Epidermal melanocyte (primary cell): ENCODE measurements at regions not wholly inside any gene's neighbourhood (a gene's known extent, or its start where the extent isn't known, plus 50 kb on each side); places are given as distances from the start of the nearest gene placed in this dataset.
"Not testable (repeated sequence)": the region's sequence is repeated elsewhere in the genome, so short reads cannot be mapped to it uniquely, and the experiment has no call there.

Experiments used
- DNase-seq: peaks from one replicate; pipeline ENCODE4 v3.0.0; 2011; ENCODE audit warnings: low spot score; ENCODE audit not compliant: insufficient read length

DNA sequence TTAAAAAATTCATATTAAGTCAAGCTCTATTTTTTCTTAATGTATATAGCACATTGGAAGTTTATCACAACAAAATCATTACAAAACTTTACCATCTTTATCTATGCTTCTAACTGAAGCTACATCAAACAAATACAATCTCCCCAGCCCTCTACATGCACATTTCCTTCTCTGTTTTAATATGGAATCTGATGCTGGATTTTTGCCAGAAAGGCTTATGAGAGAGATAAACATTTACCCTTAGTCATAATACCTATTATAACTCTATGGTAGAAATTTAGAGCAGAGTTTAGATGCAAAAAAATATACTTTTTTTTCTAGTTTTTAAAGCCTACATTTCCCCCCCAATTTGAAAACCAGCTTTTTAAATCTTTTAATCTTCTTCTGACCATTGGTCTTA is 1198.6 kb downstream of the GATA3 start:
- DNase-seq: no peak

DNA sequence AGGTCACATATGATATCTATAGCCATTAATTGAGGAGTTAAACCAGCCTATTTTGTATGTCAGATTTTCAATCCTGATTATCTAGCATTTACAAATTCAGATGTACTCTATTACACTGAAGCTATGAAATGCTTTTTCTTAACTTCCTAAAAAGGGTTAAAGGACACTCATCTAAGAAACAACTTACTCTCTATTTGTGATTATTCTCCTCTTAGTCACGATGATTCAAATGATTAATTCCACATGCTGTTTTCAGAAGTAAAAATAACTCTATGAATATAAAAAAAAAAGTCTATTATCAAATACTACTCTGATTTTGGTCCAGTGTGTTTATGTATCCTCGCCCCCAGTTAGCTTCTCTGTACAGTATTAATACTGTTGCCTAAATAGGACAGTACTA is 1199.9 kb downstream of the GATA3 start:
- DNase-seq: no peak

GRCh38 chr10:9260690-9261089 is 1206.2 kb downstream of the GATA3 start:
- no peak for DNase-seq

DNA sequence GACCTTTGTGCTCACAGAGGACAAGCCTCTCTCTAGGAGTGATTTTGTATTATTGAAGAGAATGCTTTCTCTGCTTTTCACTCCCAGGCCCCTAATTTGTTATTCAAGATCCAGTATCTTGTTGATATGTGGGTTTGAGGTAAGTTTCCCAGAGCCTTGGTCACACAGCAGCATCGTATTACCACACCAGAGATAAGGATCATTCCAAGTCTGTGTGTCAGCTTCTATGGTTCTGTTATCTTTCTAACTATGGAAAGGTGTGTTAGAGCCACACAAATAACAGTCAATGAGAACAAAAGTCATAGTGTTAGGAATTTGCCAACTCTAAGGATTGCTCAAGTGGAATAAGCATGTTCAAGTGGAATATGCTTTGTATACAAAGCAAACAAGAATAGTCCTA is 1208.3 kb downstream of the GATA3 start:
- no peak for DNase-seq

DNA sequence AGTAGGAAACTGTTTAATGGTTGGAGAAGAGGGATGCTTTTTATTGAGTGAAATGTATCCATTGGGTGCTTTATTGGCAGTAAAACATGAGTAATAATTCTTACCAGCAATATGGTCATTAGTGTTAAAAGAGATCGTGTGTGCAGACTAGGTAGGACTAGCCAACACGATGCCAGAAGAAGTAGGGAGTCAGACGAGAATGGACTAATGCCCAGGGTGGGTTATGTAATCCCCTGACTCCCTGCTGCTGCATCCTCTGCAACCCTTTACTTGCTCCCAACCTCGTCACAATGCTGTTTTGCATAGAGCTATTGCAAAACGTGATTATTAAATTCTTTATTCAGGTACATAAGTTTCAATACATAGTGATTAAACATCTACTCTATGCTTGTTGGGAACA is 1213.7 kb downstream of the GATA3 start:
- DNase-seq: no peak

GRCh38 chr10:9273126-9273833 is 1218.8 kb downstream of the GATA3 start:
- DNase-seq: not testable (repeated sequence)

DNA sequence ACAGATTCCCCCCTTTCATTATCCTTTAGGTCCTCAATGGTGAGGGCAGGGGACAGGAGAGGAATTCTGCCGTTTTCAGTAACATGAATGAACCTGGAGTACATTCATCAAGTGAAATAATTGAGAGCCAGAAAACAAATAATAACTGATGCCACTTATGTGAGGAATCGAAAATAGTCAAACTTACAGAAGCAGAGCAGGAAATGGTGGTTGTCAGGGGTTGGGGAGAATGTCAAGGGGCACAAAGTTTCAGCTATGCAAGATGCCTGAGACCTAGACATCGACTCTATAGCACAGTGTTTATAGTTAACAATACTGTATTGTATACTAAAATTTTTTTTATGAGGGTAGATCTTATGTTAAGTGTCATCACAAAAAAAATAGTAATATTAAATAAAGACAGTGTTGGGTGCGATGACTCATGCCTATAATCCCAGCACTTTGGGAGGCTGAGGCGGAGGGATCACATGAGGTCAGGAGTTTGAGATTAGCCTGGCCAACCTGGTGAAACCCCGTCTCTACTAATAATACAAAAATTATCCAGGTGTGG is 1219.8 kb downstream of the GATA3 start:
- no peak for DNase-seq

GRCh38 chr10:9275861-9276260 is 1221.4 kb downstream of the GATA3 start:
- DNase-seq: no peak

DNA sequence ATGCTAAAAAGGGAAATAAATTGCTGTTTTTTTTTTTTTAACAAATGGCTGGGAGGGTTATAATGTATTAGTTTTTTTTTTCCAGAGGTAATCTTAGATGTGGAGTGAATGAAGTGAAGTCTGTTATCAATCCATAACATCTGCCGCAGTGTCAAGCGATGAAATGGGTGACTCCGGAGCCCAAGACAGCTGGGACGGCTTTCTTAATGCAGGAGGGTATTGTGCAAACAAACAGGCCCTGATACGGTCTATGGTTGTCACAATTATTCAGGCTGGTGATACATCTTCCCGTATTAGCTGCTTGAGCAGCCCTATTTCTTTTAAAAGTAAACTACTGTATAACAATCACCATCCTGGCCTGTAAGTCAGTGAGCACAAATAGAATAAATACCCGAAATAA is 1231.2 kb downstream of the GATA3 start:
- no peak for DNase-seq

DNA sequence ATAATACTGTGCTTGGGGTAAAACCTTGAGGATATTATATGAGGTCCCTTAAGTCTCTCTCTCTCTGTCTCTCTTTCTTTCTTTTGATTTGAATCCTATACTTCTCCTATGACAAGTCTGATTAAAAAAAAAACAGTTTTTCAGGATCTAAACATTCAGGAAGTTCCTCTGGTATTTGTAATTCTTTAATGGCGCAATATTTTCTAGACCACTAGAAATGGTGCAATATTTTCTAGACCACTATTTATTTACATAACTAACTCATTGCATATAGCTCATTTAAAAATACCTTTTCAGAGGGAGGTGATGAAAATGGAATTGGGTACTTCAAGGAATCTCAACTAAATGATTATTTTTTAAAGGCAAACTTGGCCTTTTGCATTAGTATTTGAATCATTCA is 1235.3 kb downstream of the GATA3 start:
- DNase-seq: no peak

DNA sequence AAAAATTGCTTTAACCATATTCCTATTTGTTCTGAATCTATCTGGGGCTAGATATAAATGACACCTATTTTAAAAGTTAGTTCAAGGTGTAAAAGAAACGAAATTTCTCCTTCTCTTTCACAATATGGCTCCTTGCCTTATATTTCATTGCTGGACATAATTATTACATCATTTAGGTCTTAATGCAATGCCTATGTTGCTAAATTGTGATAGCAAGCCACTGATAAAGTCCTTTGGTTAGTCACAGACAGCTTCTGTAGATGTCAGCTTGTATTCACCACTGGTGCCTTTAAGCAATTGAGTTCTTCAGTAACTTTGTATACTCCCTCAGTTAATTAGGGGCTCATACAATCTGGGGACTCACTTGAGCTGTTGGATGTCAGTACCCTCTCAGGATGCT is 1236.6 kb downstream of the GATA3 start:
- no peak for DNase-seq

DNA sequence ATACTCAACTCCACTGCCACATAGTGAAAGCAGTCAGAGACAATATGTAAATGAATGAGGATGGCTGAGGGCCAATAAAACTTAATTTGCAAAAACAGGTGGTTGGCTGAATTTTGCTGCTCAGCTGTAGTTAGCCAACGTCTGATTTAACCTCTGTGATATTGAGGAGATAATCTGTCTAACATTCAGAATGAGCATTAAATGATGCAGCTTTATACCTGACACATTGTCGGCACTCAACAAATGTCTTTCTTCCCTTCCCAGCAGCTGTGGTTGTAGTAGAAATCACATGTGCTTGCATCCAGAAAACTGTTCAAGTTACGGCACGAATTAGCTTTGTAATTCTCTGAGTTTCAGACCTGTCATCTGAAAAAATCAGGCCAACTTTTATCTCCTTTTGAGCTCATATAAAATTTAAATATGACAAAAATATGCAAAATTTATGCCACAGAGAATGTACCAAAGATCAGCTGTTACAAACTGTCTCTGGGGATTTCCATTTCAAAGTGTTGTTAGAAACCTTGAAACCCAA is 1239.7 kb downstream of the GATA3 start:
- no peak for DNase-seq

DNA sequence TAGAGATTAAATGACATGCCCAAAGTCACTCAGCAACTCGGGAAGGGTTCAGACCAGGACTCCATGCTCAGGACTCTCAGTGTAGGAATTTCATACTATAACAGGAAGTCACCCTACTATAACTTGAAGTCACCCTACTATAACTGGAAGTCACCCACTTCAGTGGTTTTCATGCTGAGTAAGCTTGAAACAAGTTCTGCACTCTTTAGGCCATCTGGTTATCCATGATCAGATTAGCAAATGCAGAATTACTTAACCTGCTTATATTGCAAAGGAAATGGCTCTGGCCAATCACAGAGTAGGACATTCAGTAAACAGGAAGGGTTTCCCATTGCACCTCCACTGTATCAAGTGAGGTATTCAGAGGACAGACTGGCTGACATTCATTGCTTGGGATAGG is 1240.4 kb downstream of the GATA3 start:
- no peak for DNase-seq

GRCh38 chr10:9296190-9296589 is 1241.7 kb downstream of the GATA3 start:
- no peak for DNase-seq

DNA sequence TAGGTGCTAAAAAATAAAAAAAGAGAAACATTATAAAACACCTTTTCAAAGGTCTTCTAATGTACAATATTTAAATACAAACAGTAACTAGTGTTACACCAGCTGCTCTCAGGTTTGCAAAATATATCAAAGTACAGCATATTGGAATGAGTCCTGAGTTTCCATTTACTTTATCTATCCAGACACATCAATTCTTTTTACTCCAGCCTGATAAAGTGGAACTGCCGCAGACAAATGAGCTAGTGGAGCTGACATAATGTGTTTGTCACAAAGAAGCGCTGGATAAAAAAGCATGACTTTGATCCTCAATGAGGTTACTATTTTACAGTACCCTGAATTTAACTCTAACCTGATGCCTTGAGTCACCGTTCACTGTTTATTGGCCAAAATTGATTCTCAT is 1243.1 kb downstream of the GATA3 start:
- no peak for DNase-seq

GRCh38 chr10:9299966-9300365 is 1245.5 kb downstream of the GATA3 start:
- DNase-seq: no peak

- no peak for DNase-seq
Measured at GRCh38 chr10:9301148-9301547, 1246.7 kb downstream of the GATA3 start.

- no peak for DNase-seq
Measured at GRCh38 chr10:9301554-9301953, 1247.1 kb downstream of the GATA3 start.

DNA sequence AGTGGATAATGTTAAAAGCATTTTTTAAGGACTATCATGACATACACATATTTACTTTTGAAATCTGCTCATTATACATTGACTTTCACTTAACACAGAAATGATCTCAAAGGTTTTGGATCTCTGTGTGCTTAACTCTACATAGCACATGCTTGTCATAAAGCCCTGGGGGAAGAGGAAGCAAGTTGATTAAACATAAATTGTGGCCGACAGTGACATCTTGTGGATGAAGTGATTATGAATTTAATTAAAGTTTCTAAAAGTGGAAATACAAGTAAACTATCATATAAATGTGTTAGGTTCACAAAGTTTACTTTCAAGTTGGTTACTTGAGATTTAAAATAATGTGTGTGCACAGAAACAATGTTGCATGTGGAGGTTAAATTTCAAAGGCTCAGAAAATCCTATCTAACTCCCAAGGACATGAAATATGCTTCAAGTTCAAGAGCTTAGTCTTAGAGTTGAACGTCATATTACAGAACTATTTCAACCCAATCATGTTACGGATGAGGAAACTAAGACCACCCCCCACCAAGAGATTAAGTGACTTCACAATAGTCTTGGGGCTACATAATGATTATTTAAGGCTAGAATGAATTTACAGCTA is 1247.8 kb downstream of the GATA3 start:
- no peak for DNase-seq

DNA sequence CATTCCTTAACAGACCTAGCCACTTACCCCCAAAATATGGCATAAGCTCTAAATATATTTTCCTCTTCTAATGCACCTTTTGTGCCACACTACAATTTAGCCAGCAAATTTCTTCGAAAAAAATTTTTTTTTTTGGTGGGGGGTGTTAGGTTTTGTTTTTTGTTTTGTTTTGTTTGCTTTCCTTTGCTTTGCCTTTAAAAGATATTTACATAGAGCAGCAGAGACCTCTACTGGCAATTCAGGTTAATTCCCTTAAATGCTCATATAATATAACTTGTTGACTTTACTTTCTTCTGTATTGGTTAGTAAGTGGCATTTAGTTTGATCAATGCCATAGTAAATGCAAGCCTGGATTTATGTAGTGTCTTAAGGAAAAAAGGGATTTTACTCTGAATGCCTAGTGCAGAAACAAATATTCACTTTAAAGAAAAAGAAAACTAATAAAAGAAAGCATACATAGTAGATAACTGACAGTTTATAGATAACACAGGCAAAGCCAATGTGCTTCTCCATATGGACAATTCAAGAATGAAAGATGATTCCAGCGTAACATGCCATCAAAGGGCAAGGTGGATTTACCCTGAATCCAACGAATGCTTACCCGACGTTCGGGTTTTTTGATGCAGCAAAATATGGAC is 1250.6 kb downstream of the GATA3 start:
- no peak for DNase-seq

DNA sequence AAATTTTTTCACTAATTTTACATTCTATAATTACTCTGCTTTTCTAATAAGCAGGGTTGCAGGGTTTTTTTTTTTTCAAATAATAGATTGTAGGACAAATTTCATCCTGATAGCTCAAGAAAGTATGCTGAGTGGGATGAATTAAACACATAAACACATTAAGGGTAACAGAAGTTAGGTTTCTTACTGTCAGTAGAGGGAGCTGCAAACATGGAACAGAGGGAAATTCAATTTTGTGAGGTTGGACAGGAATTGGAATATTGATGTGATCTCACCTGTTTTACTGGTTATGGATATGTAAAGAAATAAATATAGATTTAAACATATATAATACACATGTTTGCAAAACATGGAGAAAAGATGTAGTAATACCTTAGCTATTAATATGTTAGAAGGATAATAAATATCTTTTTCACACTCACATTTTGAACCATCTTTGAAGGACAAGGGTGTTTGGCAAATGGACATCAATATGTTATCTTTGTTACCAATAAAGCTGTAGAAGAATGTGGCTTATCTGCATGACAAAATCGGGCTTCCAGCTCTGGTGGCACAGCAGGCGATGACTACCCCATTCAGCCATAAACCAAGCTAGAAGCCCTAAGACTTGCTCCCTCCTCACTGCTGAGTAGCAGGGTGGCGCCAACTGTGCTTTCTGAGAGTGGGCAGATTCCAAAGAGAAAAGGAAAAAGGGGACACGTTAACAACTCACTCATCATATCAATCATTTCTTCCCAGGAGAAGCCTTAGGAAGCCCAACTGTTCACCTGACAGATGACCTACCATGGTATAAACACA is 1257.4 kb downstream of the GATA3 start:
- no peak for DNase-seq

GRCh38 chr10:9315292-9315691 is 1260.8 kb downstream of the GATA3 start:
- no peak for DNase-seq
